ENCODE measurements at regions not wholly inside any gene's neighbourhood (a gene's known extent, or its start where the extent isn't known, plus 50 kb on each side); places are given as distances from the start of the nearest gene placed in this dataset.

- DNase-seq (ENCODE audit: low spot score) = no peak
- in situ Hi-C loops (cut with MboI; ENCODE audit: low sequenced_read_pairs, unreplicated experiment) = no loop called here
- no peak for TF ChIP-seq CTCF (IDR thresholded peaks at IDR 0.05; ENCODE audit: borderline replicate concordance, control extremely low read depth, extremely low read depth, insufficient read depth, missing control alignments)
Observed at GRCh38 chr4:176910646-176911045, 117.9 kb upstream of the VEGFC start.

DNA sequence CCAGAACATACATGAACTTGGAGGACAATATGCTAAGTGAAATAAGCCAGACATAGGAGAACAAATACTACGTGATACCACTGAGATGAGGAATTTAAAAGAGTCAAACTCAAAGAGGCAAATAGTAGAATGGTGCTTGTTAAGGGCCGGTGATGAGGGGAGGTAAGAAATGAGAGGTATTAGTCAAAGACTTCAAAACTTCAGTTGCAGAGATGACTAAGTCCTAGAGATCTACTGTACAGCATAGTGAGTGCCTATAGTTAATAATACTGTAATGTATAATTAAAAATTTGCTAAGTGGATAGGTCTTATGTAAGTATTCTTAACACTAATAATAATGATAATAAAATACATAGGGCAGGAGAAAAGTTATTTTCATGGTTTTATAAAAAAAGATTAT, 126.9 kb upstream of the VEGFC start:
- TF ChIP-seq CTCF (IDR thresholded peaks at IDR 0.05; ENCODE audit: borderline replicate concordance, control extremely low read depth, extremely low read depth, insufficient read depth, missing control alignments) = no peak
- in situ Hi-C loops (cut with MboI; ENCODE audit: low sequenced_read_pairs, unreplicated experiment) = no loop called here
- DNase-seq (ENCODE audit: low spot score) = no peak

DNA sequence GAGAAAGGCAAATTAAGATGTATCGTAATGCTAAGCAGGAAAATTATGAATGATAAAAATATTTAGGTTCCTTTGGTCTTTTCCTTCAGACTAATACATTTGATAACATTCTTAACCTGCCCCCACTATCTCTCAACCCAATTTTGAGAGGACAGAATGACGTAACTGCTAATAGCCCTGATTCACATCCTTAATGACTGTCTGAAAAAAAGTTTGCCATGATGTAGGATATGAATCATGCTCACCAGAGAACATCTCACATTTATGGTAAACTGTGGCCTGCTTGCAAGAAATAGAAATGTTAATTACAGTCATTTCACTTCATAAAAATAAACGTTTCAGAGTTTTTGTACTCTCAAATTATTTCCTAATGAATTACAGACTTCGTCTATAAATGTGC, 128.0 kb upstream of the VEGFC start:
- TF ChIP-seq CTCF (IDR thresholded peaks at IDR 0.05; ENCODE audit: borderline replicate concordance, control extremely low read depth, extremely low read depth, insufficient read depth, missing control alignments) = no peak
- in situ Hi-C loops (cut with MboI; ENCODE audit: low sequenced_read_pairs, unreplicated experiment) = no loop called here
- no peak for DNase-seq (ENCODE audit: low spot score)

DNA sequence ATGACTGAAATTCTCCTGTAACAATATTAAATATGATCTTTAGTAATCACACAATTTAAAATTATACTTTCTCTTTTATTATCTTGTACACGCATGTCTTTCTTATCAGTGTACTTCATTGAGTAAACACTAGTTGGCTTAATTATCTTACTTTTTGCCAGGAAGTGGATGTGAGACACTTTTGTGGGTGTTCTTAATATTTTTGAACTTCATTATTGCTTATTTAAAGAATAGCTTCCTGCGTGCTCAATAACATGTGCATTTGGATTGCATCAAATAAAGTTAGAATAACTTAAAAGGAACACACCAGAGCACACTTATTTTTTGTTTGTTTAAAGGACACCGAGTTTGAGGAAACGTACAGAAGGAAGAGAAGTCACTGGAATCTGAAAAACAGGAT, 128.5 kb upstream of the VEGFC start:
- DNase-seq (ENCODE audit: low spot score) = no peak
- in situ Hi-C loops (cut with MboI; ENCODE audit: low sequenced_read_pairs, unreplicated experiment) = no loop called here
- no peak for TF ChIP-seq CTCF (IDR thresholded peaks at IDR 0.05; ENCODE audit: borderline replicate concordance, control extremely low read depth, extremely low read depth, insufficient read depth, missing control alignments)

- in situ Hi-C loops (cut with MboI; ENCODE audit: low sequenced_read_pairs, unreplicated experiment) = no loop called here
- no peak for TF ChIP-seq CTCF (IDR thresholded peaks at IDR 0.05; ENCODE audit: borderline replicate concordance, control extremely low read depth, extremely low read depth, insufficient read depth, missing control alignments)
- no peak for DNase-seq (ENCODE audit: low spot score)
Observed at GRCh38 chr4:176924238-176924637, 131.5 kb upstream of the VEGFC start.

DNA sequence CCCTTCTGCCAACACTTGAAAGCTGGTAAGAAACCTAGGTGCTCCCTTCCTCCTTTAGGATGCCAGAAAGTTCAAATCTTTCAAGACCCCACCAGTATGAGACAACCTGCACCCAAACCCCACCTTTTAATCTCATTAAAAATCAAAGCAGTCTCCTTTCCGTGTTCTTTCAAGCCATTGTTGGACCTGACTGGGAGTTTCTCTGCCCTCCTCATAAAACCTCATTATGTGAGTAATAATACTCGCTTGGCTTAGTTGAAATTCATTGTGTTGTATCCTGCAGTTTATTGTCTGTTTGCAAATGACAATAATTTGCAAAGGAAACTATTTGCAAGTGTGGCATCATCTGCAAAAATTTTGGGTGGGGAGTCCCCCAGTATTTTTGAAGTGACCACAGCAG, 133.2 kb upstream of the VEGFC start:
- in situ Hi-C loops (cut with MboI; ENCODE audit: low sequenced_read_pairs, unreplicated experiment) = no loop called here
- no peak for TF ChIP-seq CTCF (IDR thresholded peaks at IDR 0.05; ENCODE audit: borderline replicate concordance, control extremely low read depth, extremely low read depth, insufficient read depth, missing control alignments)
- no peak for DNase-seq (ENCODE audit: low spot score)

GRCh38 chr4:176927117-176927516, 134.4 kb upstream of the VEGFC start:
- TF ChIP-seq CTCF (IDR thresholded peaks at IDR 0.05; ENCODE audit: borderline replicate concordance, control extremely low read depth, extremely low read depth, insufficient read depth, missing control alignments) = no peak
- no peak for DNase-seq (ENCODE audit: low spot score)
- in situ Hi-C loops (cut with MboI; ENCODE audit: low sequenced_read_pairs, unreplicated experiment) = no loop called here
